Neural progenitor cell (in vitro differentiated cells): ENCODE measurements at regions not wholly inside any gene's neighbourhood (a gene's known extent, or its start where the extent isn't known, plus 50 kb on each side); places are given as distances from the start of the nearest gene placed in this dataset.

Experiments
- DNase-seq: peaks from one replicate; pipeline ENCODE4 v3.0.0-alpha.2; 2016; ENCODE audit warnings: low spot score
- H2AFZ ChIP-seq: fragments of 200-600 bp; sonication (generic); replicated peaks from 2 replicates; pipeline ENCODE4 v1.6.1; 2016; ENCODE audit warnings: antibody characterized with exemption
- H3F3A ChIP-seq: fragments of 200-600 bp; sonication (generic); 2 replicates; pipeline ENCODE4 v1.6.1; 2016; ENCODE audit warnings: antibody characterized with exemption, low read depth
- H3K27ac ChIP-seq: fragments of 200-600 bp; sonication (generic); 2 replicates; pipeline ENCODE4 v1.5.1; 2016; ENCODE audit warnings: mild to moderate bottlenecking
- H3K27me3 ChIP-seq: fragments of 200-600 bp; sonication (generic); 2 replicates; pipeline ENCODE4 v1.6.1; 2016; ENCODE audit warnings: mild to moderate bottlenecking, moderate library complexity
- H3K36me3 ChIP-seq: fragments of 200-600 bp; sonication (generic); 2 replicates; pipeline ENCODE4 v1.5.1; 2016
- H3K4me1 ChIP-seq: fragments of 200-600 bp; sonication (generic); 2 replicates; pipeline ENCODE4 v1.6.1; 2016; ENCODE audit warnings: mixed run types
- H3K4me2 ChIP-seq: fragments of 200-600 bp; sonication (generic); 2 replicates; pipeline ENCODE4 v1.6.1; 2016
- H3K4me3 ChIP-seq: fragments of 200-600 bp; sonication (generic); 2 replicates; pipeline ENCODE4 v1.5.1; 2016
- H3K79me2 ChIP-seq: fragments of 200-600 bp; sonication (generic); 2 replicates; pipeline ENCODE4 v1.6.1; 2016; ENCODE audit warnings: low read depth
- H3K9ac ChIP-seq: fragments of 200-600 bp; sonication (generic); 2 replicates; pipeline ENCODE4 v1.6.1; 2016
- H3K9me3 ChIP-seq: fragments of 200-600 bp; sonication (generic); 2 replicates; pipeline ENCODE4 v1.5.1; 2016; ENCODE audit warnings: low read depth
- H4K20me1 ChIP-seq: fragments of 200-600 bp; sonication (generic); 2 replicates; pipeline ENCODE4 v1.6.1; 2016; ENCODE audit warnings: low read depth
- H3K27ac Mint-ChIP-seq: 3 replicates; pipeline ENCODE4 v1.8.0; 2021; ENCODE audit warnings: mixed read lengths
- H3K27me3 Mint-ChIP-seq: 2 replicates; pipeline ENCODE4 v1.8.0; 2022; ENCODE audit warnings: low read depth, mild to moderate bottlenecking, inconsistent platforms, moderate library complexity, mixed read lengths; ENCODE audit not compliant: insufficient read depth
- H3K36me3 Mint-ChIP-seq: 3 replicates; pipeline ENCODE4 v1.8.0; 2021; ENCODE audit warnings: mixed read lengths
- H3K4me1 Mint-ChIP-seq: 3 replicates; pipeline ENCODE4 v1.8.0; 2021; ENCODE audit warnings: mixed read lengths
- H3K4me3 Mint-ChIP-seq: 3 replicates; pipeline ENCODE4 v1.8.0; 2021; ENCODE audit warnings: mild to moderate bottlenecking, moderate library complexity, mixed read lengths
- H3K9me3 Mint-ChIP-seq: 3 replicates; pipeline ENCODE4 v1.8.0; 2020; ENCODE audit warnings: mixed read lengths
- EZH2 ChIP-seq: fragments of 200-600 bp; sonication (generic); IDR thresholded peaks from 2 replicates; pipeline ENCODE4 v1.6.1; 2017; ENCODE audit warnings: antibody characterized with exemption, mild to moderate bottlenecking, moderate library complexity
- EZH2phosphoT487 ChIP-seq: fragments of 200-600 bp; sonication (generic); IDR thresholded peaks from 2 replicates; pipeline ENCODE4 v1.6.1; 2017; ENCODE audit warnings: antibody characterized with exemption
- TF ChIP-seq, protein P1 (sequence below): fragments of 200-600 bp; sonication (generic); IDR thresholded peaks from 2 replicates; pipeline ENCODE4 v1.5.1; 2017; ENCODE audit warnings: antibody characterized with exemption, mild to moderate bottlenecking

DNA sequence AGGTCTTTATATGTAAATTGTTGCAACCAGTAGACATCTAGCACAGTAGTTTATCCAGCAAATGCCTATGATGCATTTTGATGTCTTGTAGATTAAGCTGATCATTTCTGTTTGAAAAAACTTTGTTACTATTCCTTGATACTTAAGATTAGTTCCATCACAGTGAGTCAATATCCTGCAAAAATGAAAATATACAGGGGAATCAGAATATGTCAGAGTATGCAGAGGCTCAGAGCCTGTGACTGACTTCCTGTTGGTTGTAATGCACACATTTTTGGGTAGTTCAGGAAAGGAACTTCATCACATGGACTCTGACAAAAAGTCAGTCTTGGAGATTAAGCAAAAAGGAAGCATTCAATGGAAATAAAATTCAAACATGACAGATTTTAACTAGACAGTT is 815.5 kb downstream of the FAT4 start:
- Mint-ChIP-seq H3K36me3 (no peaks in the 10 kb centered on the region), H3K4me3 (no peak overlapping the region), H3K27ac (no peak overlapping the region), H3K9me3 (peaks cover 4% of the 10 kb centered on the region), H3K4me1 (no peaks in the 10 kb centered on the region), H3K27me3 (peaks cover 3% of the 10 kb centered on the region)
- Histone ChIP-seq H3F3A (no peaks in the 10 kb centered on the region), H3K27ac (no peak overlapping the region), H3K4me1 (no peaks in the 10 kb centered on the region), H3K79me2 (no peaks in the 10 kb centered on the region), H4K20me1 (no peaks in the 10 kb centered on the region), H3K9me3 (no peaks in the 10 kb centered on the region), H3K4me3 (no peak overlapping the region), H2AFZ (no peak overlapping the region), H3K27me3 (no peaks in the 10 kb centered on the region), H3K4me2 (no peak overlapping the region), H3K36me3 (no peaks in the 10 kb centered on the region), H3K9ac (no peak overlapping the region)
- TF ChIP-seq, protein P1, sequence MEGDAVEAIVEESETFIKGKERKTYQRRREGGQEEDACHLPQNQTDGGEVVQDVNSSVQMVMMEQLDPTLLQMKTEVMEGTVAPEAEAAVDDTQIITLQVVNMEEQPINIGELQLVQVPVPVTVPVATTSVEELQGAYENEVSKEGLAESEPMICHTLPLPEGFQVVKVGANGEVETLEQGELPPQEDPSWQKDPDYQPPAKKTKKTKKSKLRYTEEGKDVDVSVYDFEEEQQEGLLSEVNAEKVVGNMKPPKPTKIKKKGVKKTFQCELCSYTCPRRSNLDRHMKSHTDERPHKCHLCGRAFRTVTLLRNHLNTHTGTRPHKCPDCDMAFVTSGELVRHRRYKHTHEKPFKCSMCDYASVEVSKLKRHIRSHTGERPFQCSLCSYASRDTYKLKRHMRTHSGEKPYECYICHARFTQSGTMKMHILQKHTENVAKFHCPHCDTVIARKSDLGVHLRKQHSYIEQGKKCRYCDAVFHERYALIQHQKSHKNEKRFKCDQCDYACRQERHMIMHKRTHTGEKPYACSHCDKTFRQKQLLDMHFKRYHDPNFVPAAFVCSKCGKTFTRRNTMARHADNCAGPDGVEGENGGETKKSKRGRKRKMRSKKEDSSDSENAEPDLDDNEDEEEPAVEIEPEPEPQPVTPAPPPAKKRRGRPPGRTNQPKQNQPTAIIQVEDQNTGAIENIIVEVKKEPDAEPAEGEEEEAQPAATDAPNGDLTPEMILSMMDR = no peak
- TF ChIP-seq EZH2phosphoT487 (no peak), EZH2 (no peak)
- no peak for DNase-seq

DNA sequence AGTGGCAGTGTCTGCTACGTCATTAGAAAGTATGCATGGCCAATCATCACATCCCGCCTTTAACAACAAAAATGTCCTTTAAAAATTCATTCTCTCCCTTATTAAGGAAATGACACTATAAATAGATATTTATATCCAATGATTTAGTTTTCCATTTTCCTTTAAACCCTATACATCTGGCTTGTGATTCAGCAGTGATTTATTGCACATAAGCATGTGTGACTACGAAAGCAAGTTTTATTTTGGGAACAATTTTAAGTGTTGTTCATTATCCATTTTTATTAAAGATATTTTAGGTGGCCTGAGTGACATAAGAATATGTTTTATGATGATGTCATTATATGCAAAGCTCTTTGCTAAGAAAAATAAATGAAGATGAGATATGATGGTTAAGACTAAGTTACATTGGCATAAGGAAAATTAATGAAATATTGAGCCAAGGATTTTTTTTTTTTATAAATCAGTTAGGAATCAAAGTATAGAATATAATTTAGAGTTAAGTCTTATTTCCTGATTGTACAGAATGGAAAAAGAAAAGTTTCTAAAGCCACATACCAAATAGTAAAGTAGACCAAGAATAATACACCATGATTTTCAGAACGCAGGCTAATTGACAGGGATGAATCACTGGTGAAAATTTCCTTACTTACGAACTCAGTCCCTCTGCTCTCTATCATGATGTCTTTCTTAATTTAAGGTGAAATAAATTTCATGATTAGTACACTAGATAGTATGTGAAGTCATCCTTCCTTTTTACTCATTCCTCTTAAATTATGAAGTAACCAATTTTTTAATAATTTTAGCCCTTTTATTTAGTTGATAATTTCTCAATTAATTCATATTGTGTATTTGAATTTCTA is 822.4 kb downstream of the FAT4 start:
- no peaks in the 10 kb centered on the region for H4K20me1 ChIP-seq
- H3K9me3 Mint-ChIP-seq = peaks cover 6% of the 10 kb centered on the region
- H3K4me3 ChIP-seq = no peak overlapping the region
- no peak overlapping the region for H2AFZ ChIP-seq
- DNase-seq = no peak
- no peaks in the 10 kb centered on the region for H3K79me2 ChIP-seq
- no peak overlapping the region for H3K27ac Mint-ChIP-seq
- H3K27ac ChIP-seq = no peak overlapping the region
- H3K27me3 ChIP-seq = no peaks in the 10 kb centered on the region
- no peaks in the 10 kb centered on the region for H3K4me1 Mint-ChIP-seq
- H3F3A ChIP-seq = no peaks in the 10 kb centered on the region
- H3K9ac ChIP-seq = no peak overlapping the region
- no peaks in the 10 kb centered on the region for H3K9me3 ChIP-seq
- H3K4me3 Mint-ChIP-seq = no peak overlapping the region
- no peak overlapping the region for H3K4me2 ChIP-seq
- peaks cover 3% of the 10 kb centered on the region for H3K27me3 Mint-ChIP-seq
- TF ChIP-seq, protein P1 = no peak
- H3K4me1 ChIP-seq = no peaks in the 10 kb centered on the region
- H3K36me3 Mint-ChIP-seq = no peaks in the 10 kb centered on the region
- no peaks in the 10 kb centered on the region for H3K36me3 ChIP-seq

DNA sequence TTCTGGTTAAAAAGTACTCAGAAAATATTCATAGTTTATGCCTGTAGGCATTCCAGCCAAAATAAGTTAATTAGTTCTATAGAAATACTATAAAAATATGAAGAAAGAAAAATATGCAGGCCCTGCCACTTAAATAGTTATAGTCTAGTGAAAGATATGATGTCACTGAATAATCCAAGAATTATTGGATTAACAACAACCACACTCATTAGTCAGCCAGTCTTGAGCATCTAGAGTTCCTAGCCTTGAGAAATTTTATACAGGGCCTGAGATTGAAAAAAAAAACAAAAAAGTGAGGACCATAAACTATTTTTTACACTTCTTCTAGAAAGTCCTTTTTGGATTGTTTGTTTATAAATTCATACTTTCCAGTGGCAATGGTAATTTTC is 823.0 kb downstream of the FAT4 start:
- Histone ChIP-seq H3K36me3 (no peaks in the 10 kb centered on the region), H3K9ac (no peak overlapping the region), H3K79me2 (no peaks in the 10 kb centered on the region), H3K4me1 (no peaks in the 10 kb centered on the region), H4K20me1 (no peaks in the 10 kb centered on the region), H3K27me3 (no peaks in the 10 kb centered on the region), H3K9me3 (no peaks in the 10 kb centered on the region), H3K4me2 (no peak overlapping the region), H3K27ac (no peak overlapping the region), H2AFZ (no peak overlapping the region), H3K4me3 (no peak overlapping the region), H3F3A (no peaks in the 10 kb centered on the region)
- H3K4me1 Mint-ChIP-seq = no peaks in the 10 kb centered on the region
- no peak overlapping the region for H3K27ac Mint-ChIP-seq
- H3K9me3 Mint-ChIP-seq = peaks cover 6% of the 10 kb centered on the region
- DNase-seq = no peak
- H3K36me3 Mint-ChIP-seq = no peaks in the 10 kb centered on the region
- peaks cover 3% of the 10 kb centered on the region for H3K27me3 Mint-ChIP-seq
- TF ChIP-seq EZH2 = no peak
- TF ChIP-seq, protein P1 = no peak
- TF ChIP-seq EZH2phosphoT487 = no peak
- no peak overlapping the region for H3K4me3 Mint-ChIP-seq
